Ishikawa (cell line): ENCODE measurements at regions not wholly inside any gene's neighbourhood (a gene's known extent, or its start where the extent isn't known, plus 50 kb on each side); places are given as distances from the start of the nearest gene placed in this dataset.

Experiments
- CEBPB ChIP-seq: IDR thresholded peaks from 2 replicates; pipeline ENCODE4 v1.6.1; 2012
- CREB1 ChIP-seq: IDR thresholded peaks from 2 replicates; pipeline ENCODE4 v1.6.1; 2012; ENCODE audit warnings: low read depth
- EGR1 ChIP-seq: IDR thresholded peaks from 2 replicates; pipeline ENCODE4 v1.6.1; 2012
- EP300 ChIP-seq: IDR thresholded peaks from 2 replicates; pipeline ENCODE4 v1.6.1; 2012; ENCODE audit warnings: borderline replicate concordance
- FOXM1 ChIP-seq: IDR thresholded peaks from 2 replicates; pipeline ENCODE4 v1.6.1; 2012; ENCODE audit warnings: low read depth, borderline replicate concordance
- MAX ChIP-seq: IDR thresholded peaks from 2 replicates; pipeline ENCODE4 v1.6.1; 2012
- NFIC ChIP-seq: IDR thresholded peaks from 2 replicates; pipeline ENCODE4 v1.6.1; 2012
- RAD21 ChIP-seq: IDR thresholded peaks from 2 replicates; pipeline ENCODE4 v1.6.1; 2012; ENCODE audit warnings: low read depth
- REST ChIP-seq: IDR thresholded peaks from 2 replicates; pipeline ENCODE4 v1.6.1; 2012; ENCODE audit warnings: low read depth, mild to moderate bottlenecking
- TAF1 ChIP-seq: IDR thresholded peaks from 2 replicates; pipeline ENCODE4 v1.6.1; 2012; ENCODE audit warnings: low read depth, mild to moderate bottlenecking
- TCF12 ChIP-seq: IDR thresholded peaks from 2 replicates; pipeline ENCODE4 v1.6.1; 2012; ENCODE audit warnings: low read depth
- TEAD4 ChIP-seq: IDR thresholded peaks from 2 replicates; pipeline ENCODE4 v1.6.1; 2012
- USF1 ChIP-seq: IDR thresholded peaks from 2 replicates; pipeline ENCODE4 v1.6.1; 2012
- YY1 ChIP-seq: IDR thresholded peaks from 2 replicates; pipeline ENCODE4 v1.6.1; 2012; ENCODE audit warnings: low read depth
- ZBTB7A ChIP-seq: IDR thresholded peaks from 2 replicates; pipeline ENCODE4 v1.6.1; 2012; ENCODE audit warnings: low read depth

- no peak for TF ChIP-seq CEBPB
- TF ChIP-seq EGR1, result no peak
- no peak for TF ChIP-seq CREB1
- no peak for TF ChIP-seq ZBTB7A
- TF ChIP-seq RAD21, result no peak
- no peak for TF ChIP-seq FOXM1
- TF ChIP-seq TCF12, result no peak
Measured at GRCh38 chr5:129367883-129368282, 92.2 kb upstream of the ADAMTS19 start.

- TF ChIP-seq REST, result no peak
- TF ChIP-seq EP300, result no peak
- no peak for TF ChIP-seq TEAD4
- no peak for TF ChIP-seq YY1
- TF ChIP-seq MAX, result no peak
- TF ChIP-seq EGR1, result no peak
- TF ChIP-seq RAD21, result no peak
- no peak for TF ChIP-seq TCF12
- TF ChIP-seq ZBTB7A, result no peak
- no peak for TF ChIP-seq NFIC
- TF ChIP-seq CEBPB, result no peak
- no peak for TF ChIP-seq CREB1
- no peak for TF ChIP-seq TAF1
- no peak for TF ChIP-seq USF1
Measured at GRCh38 chr5:129372025-129372424, 88.1 kb upstream of the ADAMTS19 start.

- TF ChIP-seq NFIC (no peak), EP300 (no peak), YY1 (no peak), CREB1 (no peak), CEBPB (no peak), REST (no peak), TCF12 (no peak), FOXM1 (no peak), MAX (no peak), USF1 (no peak), EGR1 (no peak), RAD21 (no peak), TEAD4 (no peak), ZBTB7A (no peak), TAF1 (no peak)
Measured at GRCh38 chr5:129377504-129377903, 82.6 kb upstream of the ADAMTS19 start.

- TF ChIP-seq RAD21, result no peak
- TF ChIP-seq EGR1, result no peak
- no peak for TF ChIP-seq USF1
- no peak for TF ChIP-seq TAF1
- no peak for TF ChIP-seq TEAD4
- TF ChIP-seq MAX, result no peak
- no peak for TF ChIP-seq CREB1
Measured at GRCh38 chr5:129378961-129379360, 81.1 kb upstream of the ADAMTS19 start.

GRCh38 chr5:129379406-129379805, 80.7 kb upstream of the ADAMTS19 start:
- TF ChIP-seq REST (no peak), CEBPB (no peak), CREB1 (no peak), RAD21 (no peak)
